ENCODE measurements at regions not wholly inside any gene's neighbourhood (a gene's known extent, or its start where the extent isn't known, plus 50 kb on each side); places are given as distances from the start of the nearest gene placed in this dataset.

GRCh38 chr10:33100781-33101391 lies 142.9 kb upstream of the ITGB1 start:
- TF ChIP-seq CTCF (IDR thresholded peaks at IDR 0.05) (no peak), POLR2AphosphoS5 (IDR thresholded peaks at IDR 0.05) (no peak)
